H1 (cell line): ENCODE measurements at regions not wholly inside any gene's neighbourhood (a gene's known extent, or its start where the extent isn't known, plus 50 kb on each side); places are given as distances from the start of the nearest gene placed in this dataset.

Experiments used
- CREB1 ChIP-seq: IDR thresholded peaks from 2 replicates; pipeline ENCODE4 v1.6.1; 2012; ENCODE audit warnings: inconsistent platforms
- EZH2 ChIP-seq: fragments of 200-600 bp; sonication (generic); IDR thresholded peaks from 2 replicates; pipeline ENCODE4 v1.7.1; 2012; ENCODE audit warnings: low read depth, mild to moderate bottlenecking, moderate library complexity, low read length, inconsistent platforms; ENCODE audit not compliant: severe bottlenecking
- MAFK ChIP-seq: IDR thresholded peaks from 2 replicates; pipeline ENCODE4 v1.6.1; 2012; ENCODE audit warnings: low read depth, mild to moderate bottlenecking, improper control_type of control experiment, low read length
- NRF1 ChIP-seq: IDR thresholded peaks from 2 replicates; pipeline ENCODE4 v1.6.1; 2011; ENCODE audit warnings: mild to moderate bottlenecking, low read depth, low read length, improper control_type of control experiment
- RNF2 ChIP-seq: fragments of 200-900, 300-1000 bp; sonication (generic); IDR thresholded peaks from 2 replicates; pipeline ENCODE4 v1.7.1; 2016; ENCODE audit warnings: borderline replicate concordance, low read depth, mild to moderate bottlenecking, antibody characterized with exemption, low read length; ENCODE audit not compliant: poor library complexity, severe bottlenecking; ENCODE audit errors: missing control alignments
- SIN3A ChIP-seq, 2 experiments: IDR thresholded peaks in 1 of 2; conservative IDR thresholded peaks in 1 of 2; 2 replicates each; pipeline ENCODE4 v1.6.1; 2011 to 2012; ENCODE audit warnings: low read length in 2 of 2, improper control_type of control experiment in 1 of 2, low read depth in 1 of 2, mild to moderate bottlenecking in 1 of 2
- ZNF274 ChIP-seq: IDR thresholded peaks from 2 replicates; pipeline ENCODE4 v1.7.0; 2012; ENCODE audit warnings: low read length, borderline replicate concordance; ENCODE audit errors: extremely low read depth
- TF ChIP-seq, protein P1 (sequence below): fragments of 300-600 bp; sonication (generic); IDR thresholded peaks from 2 replicates; pipeline ENCODE4 v1.7.1; 2012; ENCODE audit warnings: low read length, moderate library complexity, mild to moderate bottlenecking, inconsistent platforms; ENCODE audit not compliant: insufficient replicate concordance

DNA sequence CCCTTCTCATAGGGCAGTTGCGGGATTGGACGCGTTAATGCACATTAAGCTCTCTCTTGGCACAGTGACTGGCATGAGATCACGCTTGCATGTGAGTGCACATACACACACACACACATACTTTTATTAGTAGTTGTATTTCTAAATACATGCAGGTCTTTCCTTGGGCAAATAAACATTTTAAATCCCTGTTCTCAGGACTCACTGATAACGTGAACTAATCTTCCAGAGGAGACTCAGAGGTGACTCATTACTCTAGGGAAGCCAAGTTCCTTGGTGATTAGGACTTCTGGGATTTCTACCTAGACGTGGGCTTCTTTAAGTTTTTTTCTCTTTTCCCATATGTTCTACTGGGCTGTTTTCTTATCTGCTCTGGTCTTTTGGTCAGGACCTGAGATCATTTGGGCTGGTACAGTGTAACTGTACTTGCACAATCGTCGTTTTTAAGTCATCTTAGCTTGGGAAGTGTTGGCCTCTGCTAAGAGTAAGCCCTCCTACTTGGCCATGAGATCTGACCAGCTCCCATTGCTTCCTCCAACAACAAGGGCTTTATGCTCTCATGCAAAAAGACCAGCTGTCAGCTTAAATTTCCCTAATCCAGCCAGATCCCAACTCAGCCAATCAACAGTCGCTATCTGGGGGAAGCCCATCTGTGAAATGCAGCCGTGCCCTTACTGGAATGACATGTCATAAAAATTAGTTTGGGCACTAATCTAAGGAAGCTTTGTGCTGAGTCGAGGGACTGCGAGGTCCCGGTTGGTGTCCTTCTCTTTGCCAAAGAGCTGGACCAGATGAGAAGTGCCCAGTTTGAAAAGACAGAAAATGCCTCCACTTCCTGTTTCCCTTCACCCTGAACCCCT, 176.4 kb upstream of the ANKRD55 start (continued):
- TF ChIP-seq, protein P1, sequence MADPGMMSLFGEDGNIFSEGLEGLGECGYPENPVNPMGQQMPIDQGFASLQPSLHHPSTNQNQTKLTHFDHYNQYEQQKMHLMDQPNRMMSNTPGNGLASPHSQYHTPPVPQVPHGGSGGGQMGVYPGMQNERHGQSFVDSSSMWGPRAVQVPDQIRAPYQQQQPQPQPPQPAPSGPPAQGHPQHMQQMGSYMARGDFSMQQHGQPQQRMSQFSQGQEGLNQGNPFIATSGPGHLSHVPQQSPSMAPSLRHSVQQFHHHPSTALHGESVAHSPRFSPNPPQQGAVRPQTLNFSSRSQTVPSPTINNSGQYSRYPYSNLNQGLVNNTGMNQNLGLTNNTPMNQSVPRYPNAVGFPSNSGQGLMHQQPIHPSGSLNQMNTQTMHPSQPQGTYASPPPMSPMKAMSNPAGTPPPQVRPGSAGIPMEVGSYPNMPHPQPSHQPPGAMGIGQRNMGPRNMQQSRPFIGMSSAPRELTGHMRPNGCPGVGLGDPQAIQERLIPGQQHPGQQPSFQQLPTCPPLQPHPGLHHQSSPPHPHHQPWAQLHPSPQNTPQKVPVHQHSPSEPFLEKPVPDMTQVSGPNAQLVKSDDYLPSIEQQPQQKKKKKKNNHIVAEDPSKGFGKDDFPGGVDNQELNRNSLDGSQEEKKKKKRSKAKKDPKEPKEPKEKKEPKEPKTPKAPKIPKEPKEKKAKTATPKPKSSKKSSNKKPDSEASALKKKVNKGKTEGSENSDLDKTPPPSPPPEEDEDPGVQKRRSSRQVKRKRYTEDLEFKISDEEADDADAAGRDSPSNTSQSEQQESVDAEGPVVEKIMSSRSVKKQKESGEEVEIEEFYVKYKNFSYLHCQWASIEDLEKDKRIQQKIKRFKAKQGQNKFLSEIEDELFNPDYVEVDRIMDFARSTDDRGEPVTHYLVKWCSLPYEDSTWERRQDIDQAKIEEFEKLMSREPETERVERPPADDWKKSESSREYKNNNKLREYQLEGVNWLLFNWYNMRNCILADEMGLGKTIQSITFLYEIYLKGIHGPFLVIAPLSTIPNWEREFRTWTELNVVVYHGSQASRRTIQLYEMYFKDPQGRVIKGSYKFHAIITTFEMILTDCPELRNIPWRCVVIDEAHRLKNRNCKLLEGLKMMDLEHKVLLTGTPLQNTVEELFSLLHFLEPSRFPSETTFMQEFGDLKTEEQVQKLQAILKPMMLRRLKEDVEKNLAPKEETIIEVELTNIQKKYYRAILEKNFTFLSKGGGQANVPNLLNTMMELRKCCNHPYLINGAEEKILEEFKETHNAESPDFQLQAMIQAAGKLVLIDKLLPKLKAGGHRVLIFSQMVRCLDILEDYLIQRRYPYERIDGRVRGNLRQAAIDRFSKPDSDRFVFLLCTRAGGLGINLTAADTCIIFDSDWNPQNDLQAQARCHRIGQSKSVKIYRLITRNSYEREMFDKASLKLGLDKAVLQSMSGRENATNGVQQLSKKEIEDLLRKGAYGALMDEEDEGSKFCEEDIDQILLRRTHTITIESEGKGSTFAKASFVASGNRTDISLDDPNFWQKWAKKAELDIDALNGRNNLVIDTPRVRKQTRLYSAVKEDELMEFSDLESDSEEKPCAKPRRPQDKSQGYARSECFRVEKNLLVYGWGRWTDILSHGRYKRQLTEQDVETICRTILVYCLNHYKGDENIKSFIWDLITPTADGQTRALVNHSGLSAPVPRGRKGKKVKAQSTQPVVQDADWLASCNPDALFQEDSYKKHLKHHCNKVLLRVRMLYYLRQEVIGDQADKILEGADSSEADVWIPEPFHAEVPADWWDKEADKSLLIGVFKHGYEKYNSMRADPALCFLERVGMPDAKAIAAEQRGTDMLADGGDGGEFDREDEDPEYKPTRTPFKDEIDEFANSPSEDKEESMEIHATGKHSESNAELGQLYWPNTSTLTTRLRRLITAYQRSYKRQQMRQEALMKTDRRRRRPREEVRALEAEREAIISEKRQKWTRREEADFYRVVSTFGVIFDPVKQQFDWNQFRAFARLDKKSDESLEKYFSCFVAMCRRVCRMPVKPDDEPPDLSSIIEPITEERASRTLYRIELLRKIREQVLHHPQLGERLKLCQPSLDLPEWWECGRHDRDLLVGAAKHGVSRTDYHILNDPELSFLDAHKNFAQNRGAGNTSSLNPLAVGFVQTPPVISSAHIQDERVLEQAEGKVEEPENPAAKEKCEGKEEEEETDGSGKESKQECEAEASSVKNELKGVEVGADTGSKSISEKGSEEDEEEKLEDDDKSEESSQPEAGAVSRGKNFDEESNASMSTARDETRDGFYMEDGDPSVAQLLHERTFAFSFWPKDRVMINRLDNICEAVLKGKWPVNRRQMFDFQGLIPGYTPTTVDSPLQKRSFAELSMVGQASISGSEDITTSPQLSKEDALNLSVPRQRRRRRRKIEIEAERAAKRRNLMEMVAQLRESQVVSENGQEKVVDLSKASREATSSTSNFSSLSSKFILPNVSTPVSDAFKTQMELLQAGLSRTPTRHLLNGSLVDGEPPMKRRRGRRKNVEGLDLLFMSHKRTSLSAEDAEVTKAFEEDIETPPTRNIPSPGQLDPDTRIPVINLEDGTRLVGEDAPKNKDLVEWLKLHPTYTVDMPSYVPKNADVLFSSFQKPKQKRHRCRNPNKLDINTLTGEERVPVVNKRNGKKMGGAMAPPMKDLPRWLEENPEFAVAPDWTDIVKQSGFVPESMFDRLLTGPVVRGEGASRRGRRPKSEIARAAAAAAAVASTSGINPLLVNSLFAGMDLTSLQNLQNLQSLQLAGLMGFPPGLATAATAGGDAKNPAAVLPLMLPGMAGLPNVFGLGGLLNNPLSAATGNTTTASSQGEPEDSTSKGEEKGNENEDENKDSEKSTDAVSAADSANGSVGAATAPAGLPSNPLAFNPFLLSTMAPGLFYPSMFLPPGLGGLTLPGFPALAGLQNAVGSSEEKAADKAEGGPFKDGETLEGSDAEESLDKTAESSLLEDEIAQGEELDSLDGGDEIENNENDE = no peak
- TF ChIP-seq SIN3A (conservative IDR thresholded peaks at IDR 0.05 in 1 of 2, IDR thresholded peaks at IDR 0.05 in 1 of 2; ENCODE audit: low read depth in 1 of 2, low read length in 2 of 2) (no peak), ZNF274 (no peak), MAFK (no peak), CREB1 (no peak), EZH2 (no peak), RNF2 (no peak), NRF1 (no peak)
- TF ChIP-seq, all 59 proteins: peak for 0
